Ovary (tissue), 7 donors: ENCODE measurements at regions not wholly inside any gene's neighbourhood (a gene's known extent, or its start where the extent isn't known, plus 50 kb on each side); places are given as distances from the start of the nearest gene placed in this dataset.

Experiments used
- DNase-seq, 5 donors: peaks; one replicate each; pipeline ENCODE4 v3.0.0-alpha.2; 2019 to 2020
- H3K27ac ChIP-seq, 2 donors: fragments of 200-600 bp; one replicate each; pipeline versions ENCODE4 v1.5.1 to v1.8.0; 2019 to 2022
- H3K27me3 ChIP-seq: fragments of 200-600 bp; one replicate; pipeline ENCODE4 v1.8.0; 2022
- H3K36me3 ChIP-seq: fragments of 200-600 bp; sonication (generic); one replicate; pipeline ENCODE4 v1.5.1; 2019
- H3K4me1 ChIP-seq: one replicate; pipeline ENCODE4 v1.8.1; 2013; ENCODE audit warnings: mild to moderate bottlenecking, moderate library complexity; ENCODE audit not compliant: insufficient read depth
- H3K4me3 ChIP-seq: fragments of 200-600 bp; sonication (generic); one replicate; pipeline ENCODE4 v1.5.1; 2017
- H3K9me3 ChIP-seq, 2 donors: fragments of 200-600 bp in 1 of 2; sonication (generic) in 1 of 2; one replicate each; pipeline versions ENCODE4 v1.5.1 to v1.8.1; 2013 to 2019; ENCODE audit warnings: mild to moderate bottlenecking in 1 of 2, moderate library complexity in 1 of 2
- EP300 ChIP-seq: sonication (generic); formaldehyde crosslinking; IDR thresholded peaks from one replicate; pipeline ENCODE4 v1.6.1; 2017; ENCODE audit warnings: antibody characterized with exemption
- POLR2A ChIP-seq: fragments of 450-650 bp; IDR thresholded peaks from one replicate; pipeline ENCODE4 v1.6.1; 2017; ENCODE audit warnings: antibody characterized with exemption, mild to moderate bottlenecking, moderate library complexity
- WGBS, 3 donors: extraction: QIAGEN DNeasy Blood & Tissue Kit in 1 of 3; methylation state at CpG; one replicate each; pipeline versions ENCODE4 v1.1.5 to v1.1.7; 2013 to 2017; 5-methylcytosine and 5-hydroxymethylcytosine counted together
- intact Hi-C, 4 donors: fragments of 100-400 bp; cut with DNase I; formaldehyde crosslinking; loops; one replicate each; pipeline versions ENCODE4 v1.11.0 to v1.15.1; 2022 to 2023
- TF ChIP-seq, protein P1 (sequence below), 3 donors: fragments of 450-650 bp in 2 of 3; fragments of 200-600 bp in 1 of 3; IDR thresholded peaks; one replicate each; pipeline versions ENCODE4 v1.5.1 to v1.8.0; 2016 to 2022; ENCODE audit warnings: antibody characterized with exemption in 3 of 3, mild to moderate bottlenecking in 1 of 3
- donor health status: DM: no; HTN: no; CAD: no; lungs with moderate emphysema.
- donor health status: DM: no; HTN: no; CAD: no.
- donor health status: Bipolar disorder and iron deficiency.
- donor health status: DM: no; HTN: no; CAD: no.
- donor health status: DM: yes; HTN: yes; CAD: no.

DNA sequence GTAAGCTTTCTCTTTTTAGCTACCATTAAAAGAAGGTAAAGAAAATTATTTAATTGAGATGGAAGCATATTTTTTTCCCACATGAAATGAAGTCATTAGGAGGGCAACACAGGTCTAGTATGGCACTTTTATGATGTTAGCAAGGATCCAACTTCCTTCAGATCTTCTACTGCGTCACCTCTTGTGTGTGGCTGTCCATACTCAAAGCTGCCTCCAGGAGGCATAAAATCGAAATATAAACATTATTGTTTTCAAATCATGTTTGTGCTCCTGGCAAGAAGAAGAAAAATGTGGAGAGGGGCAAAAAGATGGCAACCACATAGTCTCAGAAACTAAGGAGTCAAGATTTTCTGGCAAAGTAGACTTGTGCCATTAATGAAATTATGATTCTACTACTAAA, 791.7 kb upstream of the EPHA6 start:
- intact Hi-C loops = no loop called here
- H3K27me3 ChIP-seq = no peaks in the 10 kb centered on the region
- H3K36me3 ChIP-seq = no peaks in the 10 kb centered on the region
- TF ChIP-seq, protein P1, sequence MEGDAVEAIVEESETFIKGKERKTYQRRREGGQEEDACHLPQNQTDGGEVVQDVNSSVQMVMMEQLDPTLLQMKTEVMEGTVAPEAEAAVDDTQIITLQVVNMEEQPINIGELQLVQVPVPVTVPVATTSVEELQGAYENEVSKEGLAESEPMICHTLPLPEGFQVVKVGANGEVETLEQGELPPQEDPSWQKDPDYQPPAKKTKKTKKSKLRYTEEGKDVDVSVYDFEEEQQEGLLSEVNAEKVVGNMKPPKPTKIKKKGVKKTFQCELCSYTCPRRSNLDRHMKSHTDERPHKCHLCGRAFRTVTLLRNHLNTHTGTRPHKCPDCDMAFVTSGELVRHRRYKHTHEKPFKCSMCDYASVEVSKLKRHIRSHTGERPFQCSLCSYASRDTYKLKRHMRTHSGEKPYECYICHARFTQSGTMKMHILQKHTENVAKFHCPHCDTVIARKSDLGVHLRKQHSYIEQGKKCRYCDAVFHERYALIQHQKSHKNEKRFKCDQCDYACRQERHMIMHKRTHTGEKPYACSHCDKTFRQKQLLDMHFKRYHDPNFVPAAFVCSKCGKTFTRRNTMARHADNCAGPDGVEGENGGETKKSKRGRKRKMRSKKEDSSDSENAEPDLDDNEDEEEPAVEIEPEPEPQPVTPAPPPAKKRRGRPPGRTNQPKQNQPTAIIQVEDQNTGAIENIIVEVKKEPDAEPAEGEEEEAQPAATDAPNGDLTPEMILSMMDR (IDR thresholded peaks at IDR 0.05) = no peak
- TF ChIP-seq EP300 (no peak), POLR2A (no peak)
- WGBS, 3 donors = 75 to 84% (median 75%) methylated on average over 2 of the region's 2 CpGs
- no peak overlapping the region for H3K27ac ChIP-seq
- no peak overlapping the region for H3K4me3 ChIP-seq
- no peak for DNase-seq
- no peaks in the 10 kb centered on the region for H3K9me3 ChIP-seq
- no peaks in the 10 kb centered on the region for H3K4me1 ChIP-seq

DNA sequence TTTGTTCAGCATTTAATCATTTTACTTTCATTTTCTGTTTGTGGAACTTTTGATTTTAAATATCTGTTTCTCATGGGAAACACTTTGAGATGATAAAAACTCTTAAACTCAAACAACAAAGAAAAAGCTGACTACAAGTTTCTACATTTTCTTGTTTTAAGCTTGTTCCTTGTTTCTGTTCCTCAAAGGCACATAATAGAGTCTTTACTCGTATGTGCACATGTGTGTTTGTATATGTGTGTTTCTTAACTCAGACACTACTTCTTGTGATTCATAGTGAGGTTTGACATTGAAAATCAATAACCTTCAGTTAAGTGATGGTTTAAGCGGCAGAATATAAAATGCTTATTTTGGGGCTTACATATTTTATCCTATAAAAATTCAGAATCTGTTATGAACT, 786.7 kb upstream of the EPHA6 start:
- WGBS, 3 donors = 69 to 73% (median 72%) methylated on average over 2 of the region's 2 CpGs
- no peak for DNase-seq
- no peaks in the 10 kb centered on the region for H3K4me1 ChIP-seq
- no peak overlapping the region for H3K4me3 ChIP-seq
- intact Hi-C loops = no loop called here
- H3K36me3 ChIP-seq = no peaks in the 10 kb centered on the region
- TF ChIP-seq EP300 = no peak
- H3K27me3 ChIP-seq = no peaks in the 10 kb centered on the region
- no peak overlapping the region for H3K27ac ChIP-seq
- no peaks in the 10 kb centered on the region for H3K9me3 ChIP-seq

- H3K27ac ChIP-seq = no peak overlapping the region
- no peaks in the 10 kb centered on the region for H3K27me3 ChIP-seq
- no peaks in the 10 kb centered on the region for H3K36me3 ChIP-seq
- no peak for DNase-seq
- H3K4me3 ChIP-seq = no peak overlapping the region
- no peaks in the 10 kb centered on the region for H3K4me1 ChIP-seq
- TF ChIP-seq, protein P1 (IDR thresholded peaks at IDR 0.05) = no peak
- no peak for TF ChIP-seq POLR2A
- TF ChIP-seq EP300 = no peak
- H3K9me3 ChIP-seq = no peaks in the 10 kb centered on the region
- intact Hi-C loops = no loop called here
Observed at GRCh38 chr3:96039632-96040031, 774.8 kb upstream of the EPHA6 start.

GRCh38 chr3:96059301-96059700, 755.1 kb upstream of the EPHA6 start:
- no peak overlapping the region for H3K27ac ChIP-seq
- no peak overlapping the region for H3K4me3 ChIP-seq
- no peak for DNase-seq
- no peaks in the 10 kb centered on the region for H3K4me1 ChIP-seq
- H3K27me3 ChIP-seq = no peaks in the 10 kb centered on the region
- intact Hi-C loops = no loop called here
- no peaks in the 10 kb centered on the region for H3K36me3 ChIP-seq
- no peak for TF ChIP-seq EP300
- TF ChIP-seq POLR2A = no peak
- TF ChIP-seq, protein P1 (IDR thresholded peaks at IDR 0.05) = no peak
- no peaks in the 10 kb centered on the region for H3K9me3 ChIP-seq
- whole genome bisulfite sequencing, 3 donors = 77 to 86% (median 77%) methylated on average over 1 of the region's 1 CpG

GRCh38 chr3:96069065-96069464, 745.3 kb upstream of the EPHA6 start:
- H3K4me3 ChIP-seq = no peak overlapping the region
- no peak overlapping the region for H3K27ac ChIP-seq
- no peak for DNase-seq
- no peaks in the 10 kb centered on the region for H3K4me1 ChIP-seq
- H3K9me3 ChIP-seq = no peaks in the 10 kb centered on the region
- H3K27me3 ChIP-seq = no peaks in the 10 kb centered on the region
- no peak for TF ChIP-seq POLR2A
- no peak for TF ChIP-seq EP300
- TF ChIP-seq, protein P1 (IDR thresholded peaks at IDR 0.05) = no peak
- H3K36me3 ChIP-seq = no peaks in the 10 kb centered on the region
- intact Hi-C loops = no loop called here
- 88 to 92% (median 89%) methylated on average over 1 of the region's 1 CpG for WGBS, 3 donors
